ENCODE measurements at regions not wholly inside any gene's neighbourhood (a gene's known extent, or its start where the extent isn't known, plus 50 kb on each side); places are given as distances from the start of the nearest gene placed in this dataset.

GRCh38 chr9:14560194-14560593 lies 133.0 kb downstream of the ZDHHC21 start:
- Histone ChIP-seq H3K9ac (no peak overlapping the region), H3K9me3 (ENCODE audit: control insufficient read depth, low read length) (no peaks in the 10 kb centered on the region), H3K4me1 (no peaks in the 10 kb centered on the region), H3K36me3 (ENCODE audit: control insufficient read depth, insufficient read depth, low read length) (no peaks in the 10 kb centered on the region), H3K4me3 (ENCODE audit: low read depth, low read length) (no peak overlapping the region), H3K27me3 (ENCODE audit: control insufficient read depth, insufficient read depth, low read length) (no peaks in the 10 kb centered on the region), H3K4me2 (ENCODE audit: low read length) (no peak overlapping the region), H3K79me2 (no peaks in the 10 kb centered on the region), H3K27ac (no peak overlapping the region), H2AFZ (no peak overlapping the region)
- TF ChIP-seq CTCF (IDR thresholded peaks at IDR 0.05): no peak

- no peaks in the 10 kb centered on the region for H3K9me3 ChIP-seq (ENCODE audit: control insufficient read depth, low read length)
- H3K36me3 ChIP-seq (ENCODE audit: control insufficient read depth, insufficient read depth, low read length): no peaks in the 10 kb centered on the region
- H3K79me2 ChIP-seq: no peaks in the 10 kb centered on the region
- H3K4me3 ChIP-seq (ENCODE audit: low read depth, low read length): no peak overlapping the region
- H3K4me1 ChIP-seq: no peaks in the 10 kb centered on the region
- H2AFZ ChIP-seq: no peak overlapping the region
- no peak overlapping the region for H3K27ac ChIP-seq
- H3K4me2 ChIP-seq (ENCODE audit: low read length): no peak overlapping the region
- no peaks in the 10 kb centered on the region for H3K27me3 ChIP-seq (ENCODE audit: control insufficient read depth, insufficient read depth, low read length)
- no peak overlapping the region for H3K9ac ChIP-seq
- no peak for TF ChIP-seq CTCF (IDR thresholded peaks at IDR 0.05)
These were observed 138.3 kb downstream of the ZDHHC21 start for GRCh38 chr9:14554886-14555285.

DNA sequence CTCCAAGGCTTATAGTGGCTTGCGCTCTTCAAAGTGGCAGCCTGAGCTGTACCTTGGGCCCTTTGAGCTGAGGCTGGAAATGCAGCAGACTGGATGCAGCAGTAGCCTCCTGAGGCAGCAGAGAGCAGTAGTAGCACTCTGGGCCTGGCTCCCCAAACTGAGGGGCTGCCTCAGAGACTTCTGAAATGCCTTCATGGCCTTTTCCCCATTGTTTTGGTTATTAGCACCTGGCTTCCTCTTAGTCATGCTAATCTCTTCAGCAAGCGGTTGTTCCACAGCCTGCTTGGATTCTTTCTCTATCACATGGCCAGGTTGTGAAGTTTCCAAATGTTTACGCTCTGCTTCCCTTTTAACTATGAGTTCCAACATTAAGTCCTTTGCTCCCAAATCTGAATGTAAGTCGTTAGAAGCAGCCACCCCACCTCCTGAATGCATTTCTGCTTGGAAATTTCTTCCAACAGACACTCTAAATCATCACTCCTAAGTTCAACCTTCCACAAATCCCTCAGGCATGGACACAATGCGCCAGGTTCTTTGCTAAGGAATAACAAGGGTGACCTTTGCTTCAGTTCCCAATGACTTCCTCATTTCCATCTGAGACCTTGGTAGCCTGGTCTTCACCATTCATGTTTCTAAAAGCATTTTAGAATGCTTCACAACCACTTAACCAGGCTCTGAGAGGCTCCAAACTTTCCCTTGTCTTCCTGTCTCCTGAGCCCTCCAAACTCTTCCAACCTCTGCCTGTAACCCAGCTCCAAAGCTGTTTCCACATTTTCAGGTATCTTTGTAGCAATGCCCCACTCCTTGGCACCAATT lies 145.8 kb downstream of the ZDHHC21 start:
- Histone ChIP-seq H3K9me3 (ENCODE audit: control insufficient read depth, low read length) (no peaks in the 10 kb centered on the region), H3K4me2 (ENCODE audit: low read length) (no peak overlapping the region), H3K4me3 (ENCODE audit: low read depth, low read length) (no peak overlapping the region), H3K4me1 (no peaks in the 10 kb centered on the region), H3K27me3 (ENCODE audit: control insufficient read depth, insufficient read depth, low read length) (no peaks in the 10 kb centered on the region), H3K36me3 (ENCODE audit: control insufficient read depth, insufficient read depth, low read length) (no peaks in the 10 kb centered on the region), H3K27ac (no peak overlapping the region), H3K79me2 (no peaks in the 10 kb centered on the region), H2AFZ (no peak overlapping the region), H3K9ac (no peak overlapping the region)
- TF ChIP-seq CTCF (IDR thresholded peaks at IDR 0.05): no peak

DNA sequence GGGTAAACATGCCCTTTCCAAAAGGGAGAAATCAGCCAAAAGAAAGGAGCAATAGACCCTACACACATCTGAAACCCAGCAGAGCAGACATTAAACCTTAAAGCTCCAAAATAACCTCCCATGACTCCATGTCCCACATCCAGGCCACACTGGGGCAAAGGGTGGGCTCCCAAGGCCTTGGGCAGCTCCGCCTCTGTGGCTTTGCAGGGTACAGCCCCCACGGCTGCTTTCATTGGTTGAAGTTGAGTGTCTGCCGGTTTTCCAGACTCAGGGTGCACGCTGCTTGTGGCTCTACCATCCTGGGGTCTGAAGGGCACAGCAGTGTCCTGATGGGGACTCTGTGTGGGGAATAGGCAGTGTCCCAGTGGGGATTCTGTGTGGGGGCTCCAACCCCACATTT lies 146.5 kb downstream of the ZDHHC21 start:
- Histone ChIP-seq H3K27me3 (ENCODE audit: control insufficient read depth, insufficient read depth, low read length) (no peaks in the 10 kb centered on the region), H3K4me1 (no peaks in the 10 kb centered on the region), H3K36me3 (ENCODE audit: control insufficient read depth, insufficient read depth, low read length) (no peaks in the 10 kb centered on the region), H3K79me2 (no peaks in the 10 kb centered on the region), H2AFZ (no peak overlapping the region), H3K4me2 (ENCODE audit: low read length) (no peak overlapping the region), H3K9me3 (ENCODE audit: control insufficient read depth, low read length) (no peaks in the 10 kb centered on the region), H3K4me3 (ENCODE audit: low read depth, low read length) (no peak overlapping the region), H3K9ac (no peak overlapping the region), H3K27ac (no peak overlapping the region)
- TF ChIP-seq CTCF (IDR thresholded peaks at IDR 0.05): no peak

- Histone ChIP-seq H3K4me3 (ENCODE audit: low read depth, low read length) (no peak overlapping the region), H2AFZ (no peak overlapping the region), H3K9ac (no peak overlapping the region), H3K27ac (no peak overlapping the region), H3K4me2 (ENCODE audit: low read length) (no peak overlapping the region), H3K9me3 (ENCODE audit: control insufficient read depth, low read length) (no peaks in the 10 kb centered on the region), H3K4me1 (no peaks in the 10 kb centered on the region), H3K36me3 (ENCODE audit: control insufficient read depth, insufficient read depth, low read length) (no peaks in the 10 kb centered on the region), H3K27me3 (ENCODE audit: control insufficient read depth, insufficient read depth, low read length) (no peaks in the 10 kb centered on the region), H3K79me2 (no peaks in the 10 kb centered on the region)
- TF ChIP-seq CTCF (IDR thresholded peaks at IDR 0.05): no peak
These were observed 151.2 kb downstream of the ZDHHC21 start for GRCh38 chr9:14542071-14542470.
